Smooth muscle cell (in vitro differentiated cells): ENCODE measurements at regions not wholly inside any gene's neighbourhood (a gene's known extent, or its start where the extent isn't known, plus 50 kb on each side); places are given as distances from the start of the nearest gene placed in this dataset.

Experiments
- DNase-seq: peaks from one replicate; lab custom pipeline; 2025; ENCODE audit not compliant: unreplicated experiment; lab: John Stamatoyannopoulos, UW
- H2AFZ ChIP-seq: fragments of 200-600 bp; sonication (generic); 2 replicates; pipeline ENCODE4 v1.6.0; 2016; ENCODE audit warnings: antibody characterized with exemption, low read depth, mild to moderate bottlenecking
- H3F3A ChIP-seq: fragments of 200-600 bp; sonication (generic); 2 replicates; pipeline ENCODE4 v1.6.0; 2017; ENCODE audit warnings: antibody characterized with exemption, low read depth
- H3K27ac ChIP-seq: fragments of 200-600 bp; sonication (generic); 2 replicates; pipeline ENCODE4 v1.5.1; 2016; ENCODE audit warnings: low read depth, mild to moderate bottlenecking
- H3K27me3 ChIP-seq: fragments of 200-600 bp; sonication (generic); 2 replicates; pipeline ENCODE4 v1.6.1; 2016; ENCODE audit warnings: low read depth, mild to moderate bottlenecking
- H3K36me3 ChIP-seq: fragments of 200-600 bp; sonication (generic); 2 replicates; pipeline ENCODE4 v1.5.1; 2016; ENCODE audit warnings: low read depth
- H3K4me1 ChIP-seq: fragments of 200-600 bp; sonication (generic); 2 replicates; pipeline ENCODE4 v1.5.1; 2016; ENCODE audit warnings: low read depth
- H3K4me2 ChIP-seq: fragments of 200-600 bp; sonication (generic); 2 replicates; pipeline ENCODE4 v1.6.0; 2016; ENCODE audit warnings: mild to moderate bottlenecking
- H3K4me3 ChIP-seq: fragments of 200-600 bp; sonication (generic); 2 replicates; pipeline ENCODE4 v1.5.1; 2016; ENCODE audit warnings: mild to moderate bottlenecking
- H3K79me2 ChIP-seq: fragments of 200-600 bp; sonication (generic); 2 replicates; pipeline ENCODE4 v1.6.0; 2016; ENCODE audit warnings: low read depth, mild to moderate bottlenecking
- H3K9ac ChIP-seq: fragments of 200-600 bp; sonication (generic); 2 replicates; pipeline ENCODE4 v1.6.0; 2016; ENCODE audit warnings: low read depth
- H3K9me3 ChIP-seq: fragments of 200-600 bp; sonication (generic); replicated peaks from 2 replicates; pipeline ENCODE4 v1.5.1; 2016; ENCODE audit warnings: low read depth
- H4K20me1 ChIP-seq: fragments of 200-600 bp; sonication (generic); 2 replicates; pipeline ENCODE4 v1.6.0; 2016; ENCODE audit warnings: low read depth
- CTCF ChIP-seq: fragments of 200-600 bp; sonication (generic); IDR thresholded peaks from 2 replicates; pipeline ENCODE4 v1.5.1; 2017; ENCODE audit warnings: borderline replicate concordance, mild to moderate bottlenecking, antibody characterized with exemption; ENCODE audit not compliant: insufficient read depth, poor library complexity, severe bottlenecking
- WGBS: methylation state at CpG from one replicate; pipeline ENCODE4 v1.1.7; 2016; ENCODE audit warnings: low lambda C conversion rate; 5-methylcytosine and 5-hydroxymethylcytosine counted together

GRCh38 chr14:22221508-22221907 lies 367.5 kb downstream of the DAD1 start:
- DNase-seq = no peak

GRCh38 chr14:22220427-22220826 lies 368.6 kb downstream of the DAD1 start:
- Histone ChIP-seq H3K4me3 (no peak overlapping the region), H3K9ac (no peak overlapping the region), H4K20me1 (no peaks in the 10 kb centered on the region), H3K27me3 (no peaks in the 10 kb centered on the region), H2AFZ (no peak overlapping the region), H3K4me1 (no peaks in the 10 kb centered on the region), H3K9me3 (no peaks in the 10 kb centered on the region), H3F3A (no peaks in the 10 kb centered on the region), H3K27ac (no peak overlapping the region), H3K36me3 (no peaks in the 10 kb centered on the region), H3K4me2 (no peak overlapping the region), H3K79me2 (no peaks in the 10 kb centered on the region)
- DNase-seq = no peak
- 21% methylated on average over 1 of the region's 1 CpG for WGBS
- TF ChIP-seq CTCF = no peak

More at GRCh38 chr14:22221508-22221907, 367.5 kb downstream of the DAD1 start:
- no peak overlapping the region for H3K27ac ChIP-seq
- H3K4me2 ChIP-seq = no peak overlapping the region
- no peaks in the 10 kb centered on the region for H3F3A ChIP-seq
- WGBS = 58% methylated on average over 3 of the region's 3 CpGs
- no peaks in the 10 kb centered on the region for H4K20me1 ChIP-seq
- H3K4me1 ChIP-seq = no peaks in the 10 kb centered on the region
- no peak overlapping the region for H3K4me3 ChIP-seq
- H3K36me3 ChIP-seq = no peaks in the 10 kb centered on the region
- TF ChIP-seq CTCF = peak; percentile 32
- H3K27me3 ChIP-seq = no peaks in the 10 kb centered on the region
- no peaks in the 10 kb centered on the region for H3K9me3 ChIP-seq
- no peak overlapping the region for H2AFZ ChIP-seq
- no peak overlapping the region for H3K9ac ChIP-seq
- H3K79me2 ChIP-seq = no peaks in the 10 kb centered on the region

- Histone ChIP-seq H3K27ac (no peak overlapping the region), H3F3A (no peaks in the 10 kb centered on the region), H3K4me3 (no peak overlapping the region), H3K9ac (no peak overlapping the region), H3K9me3 (no peaks in the 10 kb centered on the region), H3K4me1 (no peaks in the 10 kb centered on the region), H3K36me3 (no peaks in the 10 kb centered on the region), H4K20me1 (no peaks in the 10 kb centered on the region), H2AFZ (no peak overlapping the region), H3K4me2 (no peak overlapping the region), H3K79me2 (no peaks in the 10 kb centered on the region), H3K27me3 (no peaks in the 10 kb centered on the region)
- no peak for DNase-seq
- no peak for TF ChIP-seq CTCF
- 89% methylated on average over 3 of the region's 3 CpGs for WGBS
Observed at GRCh38 chr14:22218728-22219127, 370.3 kb downstream of the DAD1 start.

- TF ChIP-seq CTCF = no peak
- Histone ChIP-seq H3K36me3 (no peaks in the 10 kb centered on the region), H2AFZ (no peak overlapping the region), H4K20me1 (no peaks in the 10 kb centered on the region), H3K79me2 (no peaks in the 10 kb centered on the region), H3K9me3 (no peaks in the 10 kb centered on the region), H3K4me3 (no peak overlapping the region), H3K27me3 (peaks cover 4% of the 10 kb centered on the region), H3K9ac (no peak overlapping the region), H3K4me1 (no peaks in the 10 kb centered on the region), H3K4me2 (no peak overlapping the region), H3F3A (no peaks in the 10 kb centered on the region), H3K27ac (no peak overlapping the region)
- DNase-seq = no peak
- 83% methylated on average over 3 of the region's 3 CpGs for WGBS
Observed at GRCh38 chr14:22213120-22213519, 375.9 kb downstream of the DAD1 start.
